GM23338 (cell line): ENCODE measurements at regions not wholly inside any gene's neighbourhood (a gene's known extent, or its start where the extent isn't known, plus 50 kb on each side); places are given as distances from the start of the nearest gene placed in this dataset.

ENCODE experiments used
- ATAC-seq: fragments of 200-7000 bp; cut with Tn5 transposase; 3 replicates; pipeline ENCODE4 v1.9.1; 2020
- DNase-seq: peaks from one replicate; pipeline ENCODE4 v3.0.0-alpha.2; 2015; ENCODE audit warnings: low spot score
- H2AFZ ChIP-seq: fragments of 200-600 bp; sonication (generic); 2 replicates; pipeline ENCODE4 v1.8.0; 2016; ENCODE audit warnings: antibody characterized with exemption, mild to moderate bottlenecking, moderate library complexity
- H3F3A ChIP-seq: fragments of 200-600 bp; sonication (generic); replicated peaks from 2 replicates; pipeline ENCODE4 v1.8.0; 2017; ENCODE audit warnings: antibody characterized with exemption, mixed run types, low read depth
- H3K27ac ChIP-seq: fragments of 200-600 bp; sonication (generic); 2 replicates; pipeline ENCODE4 v1.6.1; 2016; ENCODE audit warnings: low read depth
- H3K27me3 ChIP-seq: fragments of 200-600 bp; sonication (generic); 2 replicates; pipeline ENCODE4 v1.8.0; 2016; ENCODE audit warnings: mild to moderate bottlenecking, mixed run types, moderate library complexity; ENCODE audit not compliant: insufficient read depth
- H3K36me3 ChIP-seq: fragments of 200-600 bp; sonication (generic); 2 replicates; pipeline ENCODE4 v1.8.0; 2016; ENCODE audit warnings: mild to moderate bottlenecking; ENCODE audit not compliant: insufficient read depth
- H3K4me1 ChIP-seq: fragments of 200-600 bp; sonication (generic); 2 replicates; pipeline ENCODE4 v1.8.0; 2016; ENCODE audit warnings: mild to moderate bottlenecking, moderate library complexity; ENCODE audit not compliant: insufficient read depth
- H3K4me2 ChIP-seq: fragments of 200-600 bp; sonication (generic); 2 replicates; pipeline ENCODE4 v1.7.1; 2017; ENCODE audit warnings: mixed run types
- H3K4me3 ChIP-seq: fragments of 200-600 bp; sonication (generic); 2 replicates; pipeline ENCODE4 v1.6.1; 2016; ENCODE audit warnings: mixed run types
- H3K79me2 ChIP-seq: fragments of 200-600 bp; sonication (generic); replicated peaks from 2 replicates; pipeline ENCODE4 v1.8.0; 2017; ENCODE audit warnings: mild to moderate bottlenecking; ENCODE audit not compliant: insufficient read depth
- H3K9me2 ChIP-seq: fragments of 200-600 bp; sonication (generic); 2 replicates; pipeline ENCODE4 v1.8.0; 2017; ENCODE audit not compliant: insufficient read depth
- H4K20me1 ChIP-seq: fragments of 200-600 bp; sonication (generic); replicated peaks from 2 replicates; pipeline ENCODE4 v1.8.0; 2017; ENCODE audit warnings: mild to moderate bottlenecking; ENCODE audit not compliant: insufficient read depth
- H3K27ac Mint-ChIP-seq: 2 replicates; pipeline ENCODE4 v1.8.0; 2020; ENCODE audit warnings: inconsistent platforms, mild to moderate bottlenecking, moderate library complexity, mixed read lengths
- H3K27me3 Mint-ChIP-seq: 3 replicates; pipeline ENCODE4 v1.8.0; 2022; ENCODE audit warnings: low read depth, mild to moderate bottlenecking, moderate library complexity, mixed read lengths, inconsistent platforms; ENCODE audit not compliant: insufficient read depth, poor library complexity
- H3K36me3 Mint-ChIP-seq: 3 replicates; pipeline ENCODE4 v1.8.0; 2021; ENCODE audit warnings: low read depth, mild to moderate bottlenecking, inconsistent platforms, moderate library complexity, mixed read lengths
- H3K4me1 Mint-ChIP-seq: 3 replicates; pipeline ENCODE4 v1.8.0; 2020; ENCODE audit warnings: mild to moderate bottlenecking, inconsistent platforms, mixed read lengths
- H3K4me3 Mint-ChIP-seq: 3 replicates; pipeline ENCODE4 v1.8.0; 2021; ENCODE audit warnings: moderate library complexity, mild to moderate bottlenecking, inconsistent platforms, mixed read lengths
- H3K9me3 Mint-ChIP-seq: 3 replicates; pipeline ENCODE4 v1.8.0; 2020; ENCODE audit warnings: moderate library complexity, mild to moderate bottlenecking, inconsistent platforms, mixed read lengths
- CREB1 ChIP-seq: fragments of 250-450 bp; sonication (Bioruptor Pico); IDR thresholded peaks from 2 replicates; pipeline ENCODE4 v1.5.0; 2020; ENCODE audit warnings: low read depth, mild to moderate bottlenecking, moderate library complexity
- CTCF ChIP-seq, 2 experiments: fragments of 200-600 bp in 1 of 2; sonication (generic) in 1 of 2; conservative IDR thresholded peaks; 2 replicates each; pipeline versions ENCODE4 v1.5.1 to v1.6.1; 2016 to 2017; ENCODE audit warnings: antibody characterized with exemption in 2 of 2, low read depth in 2 of 2, mild to moderate bottlenecking in 2 of 2, moderate library complexity in 1 of 2
- ETS1 ChIP-seq: IDR thresholded peaks from 2 replicates; pipeline ENCODE4 v1.6.1; 2016; ENCODE audit warnings: antibody characterized with exemption
- EZH2 ChIP-seq: fragments of 200-600 bp; sonication (generic); IDR thresholded peaks from one replicate; pipeline ENCODE4 v1.8.0; 2017; ENCODE audit warnings: antibody characterized with exemption, mild to moderate bottlenecking, low read depth; ENCODE audit not compliant: unreplicated experiment
- EZH2phosphoT487 ChIP-seq: fragments of 200-600 bp; sonication (generic); IDR thresholded peaks from one replicate; pipeline ENCODE4 v1.8.1; 2018; ENCODE audit warnings: antibody characterized with exemption; ENCODE audit not compliant: unreplicated experiment
- NANOG ChIP-seq: IDR thresholded peaks from 2 replicates; pipeline ENCODE4 v1.6.1; 2016; ENCODE audit warnings: antibody characterized with exemption, borderline replicate concordance
- POLR2AphosphoS5 ChIP-seq: IDR thresholded peaks from 2 replicates; pipeline ENCODE4 v1.6.1; 2016; ENCODE audit warnings: antibody characterized with exemption, low read depth
- REST ChIP-seq: IDR thresholded peaks from one replicate; pipeline ENCODE4 v1.6.1; 2018; ENCODE audit warnings: antibody characterized with exemption; ENCODE audit not compliant: unreplicated experiment
- STAT1 ChIP-seq: IDR thresholded peaks from one replicate; pipeline ENCODE4 v1.6.1; 2016; ENCODE audit warnings: antibody characterized with exemption; ENCODE audit not compliant: unreplicated experiment
- ZNF114 ChIP-seq: fragments of 250-450 bp; sonication (Bioruptor Pico); IDR thresholded peaks from 2 replicates; pipeline ENCODE4 v1.5.0; 2020; ENCODE audit warnings: mild to moderate bottlenecking, moderate library complexity
- ZNF331 ChIP-seq: fragments of 250-450 bp; sonication (Bioruptor Pico); IDR thresholded peaks from 2 replicates; pipeline ENCODE4 v1.5.0; 2020; ENCODE audit warnings: low read depth, mild to moderate bottlenecking, moderate library complexity
- ZNF462 ChIP-seq: fragments of 250-450 bp; sonication (Bioruptor Pico); IDR thresholded peaks from 2 replicates; pipeline ENCODE4 v1.5.0; 2020; ENCODE audit warnings: mild to moderate bottlenecking, moderate library complexity

GRCh38 chr3:110419601-110420000 lies 652.0 kb upstream of the NECTIN3 start:
- peaks cover 15% of the 10 kb centered on the region; the same call in 1 of the 2 replicates for H3K9me2 ChIP-seq
- no peak overlapping the region for H3K27ac ChIP-seq
- H4K20me1 ChIP-seq: no peaks in the 10 kb centered on the region
- Mint-ChIP-seq H3K4me1 (peaks cover 7% of the 10 kb centered on the region), H3K9me3 (no peaks in the 10 kb centered on the region), H3K36me3 (no peaks in the 10 kb centered on the region), H3K27ac (no peak overlapping the region), H3K27me3 (no peaks in the 10 kb centered on the region), H3K4me3 (no peak overlapping the region)
- no peak overlapping the region for H3K4me3 ChIP-seq
- DNase-seq (no peak), ATAC-seq (no peak)
- no peaks in the 10 kb centered on the region for H3K27me3 ChIP-seq
- TF ChIP-seq ZNF331 (CRISPR knock-in tag): no peak
- TF ChIP-seq STAT1: no peak
- TF ChIP-seq ZNF114 (CRISPR knock-in tag): no peak
- TF ChIP-seq CTCF (conservative IDR thresholded peaks at IDR 0.05; ENCODE audit: low read depth in 2 of 2): no peak
- TF ChIP-seq EZH2: no peak
- no peak for TF ChIP-seq REST
- no peak for TF ChIP-seq EZH2phosphoT487
- TF ChIP-seq CREB1 (CRISPR knock-in tag): no peak
- no peak for TF ChIP-seq POLR2AphosphoS5
- TF ChIP-seq ZNF462 (CRISPR knock-in tag): no peak
- TF ChIP-seq ETS1: no peak
- TF ChIP-seq NANOG: no peak
- H2AFZ ChIP-seq: no peak overlapping the region
- H3F3A ChIP-seq: no peaks in the 10 kb centered on the region
- no peak overlapping the region for H3K4me2 ChIP-seq
- no peaks in the 10 kb centered on the region for H3K36me3 ChIP-seq
- no peaks in the 10 kb centered on the region for H3K79me2 ChIP-seq
- H3K4me1 ChIP-seq: no peaks in the 10 kb centered on the region
